Epithelial cell of esophagus (primary cell): ENCODE measurements at regions not wholly inside any gene's neighbourhood (a gene's known extent, or its start where the extent isn't known, plus 50 kb on each side); places are given as distances from the start of the nearest gene placed in this dataset.

ENCODE experiments used
- DNase-seq: peaks from one replicate; pipeline ENCODE4 v3.0.0; 2010; ENCODE audit warnings: low read depth
- H3K4me3 ChIP-seq: 2 replicates; pipeline ENCODE4 v1.5.1; 2011; ENCODE audit warnings: mild to moderate bottlenecking, low read length, control low read depth
- CTCF ChIP-seq: IDR thresholded peaks from 2 replicates; pipeline ENCODE4 v1.5.1; 2011; ENCODE audit warnings: low read depth, mild to moderate bottlenecking, low read length, control low read depth, inconsistent platforms; ENCODE audit not compliant: insufficient read depth; ENCODE audit errors: missing control alignments

DNA sequence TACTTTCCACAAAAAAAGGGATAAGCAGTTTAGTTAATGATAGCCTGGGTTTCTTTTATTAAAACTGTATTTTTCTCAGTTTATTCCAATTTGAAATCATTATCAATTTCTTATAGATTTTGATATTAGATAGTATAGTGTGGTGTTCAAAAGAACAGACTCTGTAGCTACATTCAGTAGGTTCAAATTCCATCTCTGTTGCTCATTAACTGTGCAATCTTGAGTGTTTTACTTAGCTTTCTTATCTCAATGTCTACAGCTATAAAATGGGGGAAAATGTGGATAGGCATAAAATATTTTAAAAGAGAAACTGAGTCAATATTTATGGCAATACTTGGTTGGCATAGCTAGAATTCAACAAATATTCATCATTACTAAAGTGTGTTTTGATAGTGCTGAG lies 86.9 kb upstream of the SEMA3A start:
- no peak for TF ChIP-seq CTCF
- DNase-seq: no peak

GRCh38 chr7:84277628-84278224 lies 83.1 kb upstream of the SEMA3A start:
- DNase-seq: no peak
- no peak for TF ChIP-seq CTCF
- no peak overlapping the region for H3K4me3 ChIP-seq

More for the DNA sequence above, 86.9 kb upstream of the SEMA3A start:
- no peak overlapping the region for H3K4me3 ChIP-seq

GRCh38 chr7:84274029-84274638 lies 79.5 kb upstream of the SEMA3A start:
- DNase-seq: no peak
- TF ChIP-seq CTCF: no peak
- no peak overlapping the region for H3K4me3 ChIP-seq

- TF ChIP-seq CTCF: no peak
- no peak overlapping the region for H3K4me3 ChIP-seq
- peak; percentile 68 for DNase-seq
Observed at GRCh38 chr7:84271543-84271942, 77.0 kb upstream of the SEMA3A start.

- peak; percentile 10 for DNase-seq
- H3K4me3 ChIP-seq: no peak overlapping the region
- no peak for TF ChIP-seq CTCF
Observed at GRCh38 chr7:84264396-84264795, 69.8 kb upstream of the SEMA3A start.

- H3K4me3 ChIP-seq: no peak overlapping the region
- no peak for DNase-seq
- no peak for TF ChIP-seq CTCF
Observed at GRCh38 chr7:84263106-84263505, 68.5 kb upstream of the SEMA3A start.

DNA sequence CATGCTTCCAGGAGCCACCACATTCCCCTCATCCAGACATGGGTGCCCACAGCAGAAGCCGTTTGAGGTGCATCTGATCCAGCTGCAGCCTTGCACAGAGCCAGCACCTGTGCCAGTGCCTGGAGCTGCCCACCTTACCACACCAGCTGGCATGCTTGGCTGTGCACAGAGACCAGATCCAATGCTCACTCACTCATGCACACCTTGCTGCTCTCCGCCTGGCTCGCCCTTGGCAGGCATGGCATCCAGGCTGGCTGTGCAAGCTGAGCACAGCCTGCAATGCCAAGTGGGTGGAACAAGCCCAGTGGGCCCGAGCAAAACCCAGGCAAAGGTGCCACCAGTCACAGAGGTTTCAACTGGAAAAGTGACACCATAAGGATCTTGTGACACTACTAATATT lies 66.9 kb upstream of the SEMA3A start:
- no peak for TF ChIP-seq CTCF
- DNase-seq: no peak
- H3K4me3 ChIP-seq: no peak overlapping the region
